H1 (cell line): ENCODE measurements at regions not wholly inside any gene's neighbourhood (a gene's known extent, or its start where the extent isn't known, plus 50 kb on each side); places are given as distances from the start of the nearest gene placed in this dataset.

ENCODE experiments used
- CTCF ChIA-PET: fragments of 300-600 bp; sonication (Branson Sonifier 250); formaldehyde crosslinking; loops from one replicate; lab custom pipeline; 2021; ENCODE audit not compliant: partially characterized antibody; lab: Charles Lee
- POLR2A ChIA-PET: fragments of 300-600 bp; sonication (Branson Sonifier 250); formaldehyde crosslinking; loops from one replicate; lab custom pipeline; 2021; ENCODE audit warnings: inconsistent platforms; ENCODE audit not compliant: partially characterized antibody; lab: Charles Lee
- DNase-seq, 2 experiments: peaks; one replicate each; pipeline versions ENCODE4 v3.0.0 to v3.0.0-alpha.2; 2010 to 2022; ENCODE audit warnings: low spot score in 2 of 2, low read depth in 1 of 2, mixed read lengths in 1 of 2
- FAIRE-seq: peaks from 2 replicates; lab custom pipeline; 2011; peaks lifted over from hg19 to GRCh38; lab: Jason Lieb, UNC
- H2AFZ ChIP-seq: 2 replicates; pipeline ENCODE4 v1.8.1; 2012; ENCODE audit warnings: low read length, inconsistent platforms
- H2AK5ac ChIP-seq: 2 replicates; pipeline ENCODE4 v1.6.1; 2013; ENCODE audit warnings: low read depth, low read length
- H2BK120ac ChIP-seq: replicated peaks from 2 replicates; pipeline ENCODE3; 2013; ENCODE audit warnings: low read depth, low read length, inconsistent platforms
- H2BK12ac ChIP-seq: 2 replicates; pipeline ENCODE4 v1.6.1; 2013; ENCODE audit warnings: low read depth, low read length
- H2BK15ac ChIP-seq: 2 replicates; pipeline ENCODE4 v1.6.1; 2013; ENCODE audit warnings: low read length
- H2BK20ac ChIP-seq: 2 replicates; pipeline ENCODE4 v1.6.1; 2013; ENCODE audit warnings: low read length
- H2BK5ac ChIP-seq: 2 replicates; pipeline ENCODE4 v1.6.1; 2013; ENCODE audit warnings: low read depth, low read length
- H3K14ac ChIP-seq: 2 replicates; pipeline ENCODE4 v1.6.1; 2013; ENCODE audit warnings: inconsistent platforms; ENCODE audit not compliant: insufficient read length
- H3K18ac ChIP-seq: 2 replicates; pipeline ENCODE4 v1.6.1; 2013; ENCODE audit warnings: low read length; ENCODE audit errors: extremely low read depth
- H3K23ac ChIP-seq: 2 replicates; pipeline ENCODE4 v1.6.1; 2013; ENCODE audit warnings: inconsistent platforms; ENCODE audit not compliant: insufficient read length
- H3K23me2 ChIP-seq: 2 replicates; pipeline ENCODE4 v1.6.1; 2013; ENCODE audit warnings: low read depth, low read length
- H3K27ac ChIP-seq: 2 replicates; pipeline ENCODE4 v1.6.1; 2011; ENCODE audit warnings: low read depth, low read length, inconsistent platforms
- H3K27me3 ChIP-seq, 4 experiments: replicated peaks in 1 of 4; 1 replicate in 1 of 4; 2 replicates in 3 of 4; pipeline versions ENCODE4 v1.6.1 to v1.8.1; 2011 to 2013; ENCODE audit warnings: low read length in 3 of 4, mild to moderate bottlenecking in 3 of 4, inconsistent platforms in 2 of 4, mixed read lengths in 2 of 4, moderate library complexity in 1 of 4; ENCODE audit not compliant: control insufficient read depth in 3 of 4, insufficient read depth in 3 of 4; ENCODE audit errors: extremely low read depth in 1 of 4
- H3K36me3 ChIP-seq, 4 experiments: 2 replicates each; pipeline versions ENCODE4 v1.6.1 to v1.8.1; 2011 to 2013; ENCODE audit warnings: mild to moderate bottlenecking in 4 of 4, low read length in 3 of 4, moderate library complexity in 2 of 4, control low read depth in 1 of 4, inconsistent platforms in 1 of 4; ENCODE audit not compliant: insufficient read depth in 4 of 4, control insufficient read depth in 2 of 4
- H3K4ac ChIP-seq: replicated peaks from 2 replicates; pipeline ENCODE3; 2013; ENCODE audit warnings: low read length, low read depth, mixed read lengths, inconsistent platforms; ENCODE audit not compliant: insufficient read length
- H3K4me1 ChIP-seq, 4 experiments: replicated peaks in 1 of 4; 1 replicate in 1 of 4; 2 replicates in 3 of 4; pipeline versions ENCODE4 v1.6.1 to v1.8.1; 2011 to 2013; ENCODE audit warnings: low read length in 3 of 4, inconsistent platforms in 2 of 4, mixed read lengths in 1 of 4; ENCODE audit not compliant: insufficient read depth in 4 of 4, control insufficient read depth in 3 of 4
- H3K4me2 ChIP-seq, 2 experiments: 2 replicates each; pipeline versions ENCODE4 v1.6.1 to v1.8.1; 2011 to 2013; ENCODE audit warnings: low read depth in 2 of 2, low read length in 2 of 2, control low read depth in 1 of 2, inconsistent platforms in 1 of 2, mild to moderate bottlenecking in 1 of 2; ENCODE audit not compliant: insufficient read depth in 1 of 2
- H3K4me3 ChIP-seq, 4 experiments: fragments of 200-600, 300-600 bp in 1 of 4; sonication (generic), shearing (Covaris generic), sonication (Bioruptor Twin) in 1 of 4; 2 replicates each; pipeline versions ENCODE4 v1.5.1 to v1.8.1; 2011 to 2016; ENCODE audit warnings: low read length in 4 of 4, low read depth in 3 of 4, control low read depth in 2 of 4, inconsistent platforms in 2 of 4, mild to moderate bottlenecking in 2 of 4, mixed read lengths in 1 of 4, moderate library complexity in 1 of 4; ENCODE audit not compliant: insufficient read depth in 2 of 4; ENCODE audit errors: extremely low read depth in 1 of 4
- H3K56ac ChIP-seq: replicated peaks from 2 replicates; pipeline ENCODE3; 2013; ENCODE audit warnings: low read depth, mild to moderate bottlenecking, mixed read lengths, low read length, inconsistent platforms; ENCODE audit not compliant: insufficient read length
- H3K79me1 ChIP-seq: 2 replicates; pipeline ENCODE4 v1.6.1; 2013; ENCODE audit warnings: low read depth, low read length, control low read depth
- H3K79me2 ChIP-seq, 2 experiments: 2 replicates each; pipeline versions ENCODE4 v1.6.1 to v1.8.1; 2012 to 2013; ENCODE audit warnings: low read length in 2 of 2, mild to moderate bottlenecking in 2 of 2, inconsistent platforms in 1 of 2; ENCODE audit not compliant: insufficient read depth in 2 of 2, control insufficient read depth in 1 of 2
- H3K9ac ChIP-seq, 4 experiments: replicated peaks in 1 of 4; 1 replicate in 1 of 4; 2 replicates in 3 of 4; pipeline versions ENCODE4 v1.6.1 to v1.8.1; 2011 to 2013; ENCODE audit warnings: low read depth in 3 of 4, low read length in 3 of 4, control low read depth in 2 of 4, mild to moderate bottlenecking in 2 of 4, moderate library complexity in 2 of 4, inconsistent platforms in 1 of 4; ENCODE audit errors: extremely low read depth in 1 of 4
- H3K9me3 ChIP-seq, 2 experiments: 2 replicates each; pipeline versions ENCODE4 v1.6.1 to v1.8.1; 2012 to 2013; ENCODE audit warnings: mild to moderate bottlenecking in 2 of 2, moderate library complexity in 2 of 2, control low read depth in 1 of 2, inconsistent platforms in 1 of 2, low read depth in 1 of 2, low read length in 1 of 2, mixed read lengths in 1 of 2; ENCODE audit not compliant: insufficient read depth in 2 of 2
- H4K20me1 ChIP-seq, 2 experiments: replicated peaks in 1 of 2; 2 replicates each; pipeline versions ENCODE3 to v1.8.1; 2011 to 2013; ENCODE audit warnings: inconsistent platforms in 2 of 2, low read length in 2 of 2, mild to moderate bottlenecking in 1 of 2; ENCODE audit not compliant: insufficient read depth in 2 of 2, control insufficient read depth in 1 of 2
- H4K5ac ChIP-seq: 2 replicates; pipeline ENCODE4 v1.6.1; 2013; ENCODE audit warnings: low read length, low read depth, mixed read lengths, inconsistent platforms; ENCODE audit not compliant: insufficient read length
- H4K8ac ChIP-seq: 2 replicates; pipeline ENCODE4 v1.8.0; 2013; ENCODE audit warnings: mild to moderate bottlenecking, moderate library complexity, low read length, inconsistent platforms; ENCODE audit not compliant: insufficient read depth; ENCODE audit errors: extremely low read depth
- H4K91ac ChIP-seq: replicated peaks from 2 replicates; pipeline ENCODE3; 2013; ENCODE audit warnings: low read length, mixed read lengths, inconsistent platforms; ENCODE audit not compliant: insufficient read length
- CHD2 ChIP-seq: IDR thresholded peaks from 2 replicates; pipeline ENCODE4 v1.6.1; 2012; ENCODE audit warnings: low read length, improper control_type of control experiment
- EGR1 ChIP-seq: IDR thresholded peaks from 2 replicates; pipeline ENCODE4 v1.6.1; 2011; ENCODE audit warnings: low read depth, low read length, borderline replicate concordance
- RNF2 ChIP-seq: fragments of 200-900, 300-1000 bp; sonication (generic); IDR thresholded peaks from 2 replicates; pipeline ENCODE4 v1.7.1; 2016; ENCODE audit warnings: borderline replicate concordance, low read depth, mild to moderate bottlenecking, antibody characterized with exemption, low read length; ENCODE audit not compliant: poor library complexity, severe bottlenecking; ENCODE audit errors: missing control alignments
- SIN3A ChIP-seq, 2 experiments: IDR thresholded peaks in 1 of 2; conservative IDR thresholded peaks in 1 of 2; 2 replicates each; pipeline ENCODE4 v1.6.1; 2011 to 2012; ENCODE audit warnings: low read length in 2 of 2, improper control_type of control experiment in 1 of 2, low read depth in 1 of 2, mild to moderate bottlenecking in 1 of 2

DNA sequence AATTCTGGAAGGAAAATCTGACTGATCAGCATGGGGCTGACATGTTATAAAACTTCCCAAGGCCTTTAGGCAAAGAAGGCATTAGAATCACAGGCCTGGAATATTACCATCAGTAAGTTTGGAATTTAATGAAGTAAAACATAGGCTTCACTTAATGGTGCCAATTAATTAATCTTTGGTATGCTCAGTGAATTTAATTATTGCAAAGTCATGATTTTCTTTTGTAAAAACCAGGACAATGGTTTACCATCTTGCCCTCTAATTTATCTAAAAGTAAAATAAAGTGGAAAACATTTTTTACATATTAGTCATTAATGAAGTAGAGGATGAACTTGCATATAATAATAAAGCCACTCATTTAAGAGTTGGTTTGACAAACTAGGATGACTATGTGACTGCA, 220.3 kb downstream of the SEC23IP start:
- ChIA-PET POLR2A (no interaction called here), CTCF (no interaction called here)
- Histone ChIP-seq H3K36me3 (no peaks in the 10 kb centered on the region), H4K8ac (no peak overlapping the region), H4K91ac (no peak overlapping the region), H3K4me1 (no peaks in the 10 kb centered on the region), H3K4ac (no peak overlapping the region), H3K9ac (no peak overlapping the region), H2AFZ (no peak overlapping the region; the same call in 1 of the 2 replicates), H3K9me3 (no peaks in the 10 kb centered on the region), H3K27ac (no peak overlapping the region), H3K79me2 (no peaks in the 10 kb centered on the region), H2BK120ac (no peak overlapping the region), H3K79me1 (no peaks in the 10 kb centered on the region), H4K20me1 (no peaks in the 10 kb centered on the region), H2BK15ac (no peak overlapping the region), H3K18ac (no peak overlapping the region), H2BK20ac (no peak overlapping the region), H2AK5ac (no peak overlapping the region), H3K14ac (no peak overlapping the region), H3K4me2 (no peak overlapping the region), H3K56ac (no peak overlapping the region), H3K4me3 (no peak overlapping the region), H3K27me3 (no peaks in the 10 kb centered on the region), H4K5ac (no peak overlapping the region), H3K23me2 (no peaks in the 10 kb centered on the region), H3K23ac (no peak overlapping the region), H2BK12ac (no peak overlapping the region), H2BK5ac (no peak overlapping the region)
- no peak for FAIRE-seq
- no peak for DNase-seq
- TF ChIP-seq SIN3A (conservative IDR thresholded peaks at IDR 0.05 in 1 of 2, IDR thresholded peaks at IDR 0.05 in 1 of 2; ENCODE audit: low read depth in 1 of 2, low read length in 2 of 2) (no peak), CHD2 (no peak), EGR1 (no peak), RNF2 (no peak)
